MM.1S (cell line): ENCODE measurements at regions not wholly inside any gene's neighbourhood (a gene's known extent, or its start where the extent isn't known, plus 50 kb on each side); places are given as distances from the start of the nearest gene placed in this dataset.

Source experiments
- CTCF ChIP-seq: fragments of 300-600 bp; sonication (generic); IDR thresholded peaks from 2 replicates; pipeline ENCODE4 v1.5.1; 2016; ENCODE audit warnings: antibody characterized with exemption, low read length, mixed read lengths
- EZH2 ChIP-seq: fragments of 300-600 bp; sonication (generic); optimal IDR thresholded peaks from 2 replicates; pipeline ENCODE3; 2017; ENCODE audit warnings: low read depth, mild to moderate bottlenecking, antibody characterized with exemption, low read length, mixed read lengths

DNA sequence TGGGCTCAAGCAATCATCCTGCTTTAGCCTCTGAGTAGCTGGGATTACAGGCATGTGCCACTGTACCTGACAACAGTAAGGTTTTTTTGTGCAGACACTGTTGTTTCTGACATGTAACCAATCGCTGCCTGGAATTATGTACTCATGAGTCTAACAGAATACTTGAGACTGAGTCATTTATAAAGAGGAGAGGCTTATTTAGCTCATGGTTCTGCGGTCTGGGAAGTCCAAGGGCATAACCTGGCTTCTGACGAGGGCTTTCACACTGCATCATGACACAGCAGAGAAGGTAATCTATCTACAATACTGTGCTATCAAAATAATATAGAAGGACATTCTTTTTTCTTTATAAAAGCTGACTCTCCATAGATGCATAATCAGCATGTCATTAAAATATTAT, 115.5 kb upstream of the STOX2 start:
- TF ChIP-seq CTCF (no peak), EZH2 (no peak)
